ENCODE measurements at regions not wholly inside any gene's neighbourhood (a gene's known extent, or its start where the extent isn't known, plus 50 kb on each side); places are given as distances from the start of the nearest gene placed in this dataset.

DNA sequence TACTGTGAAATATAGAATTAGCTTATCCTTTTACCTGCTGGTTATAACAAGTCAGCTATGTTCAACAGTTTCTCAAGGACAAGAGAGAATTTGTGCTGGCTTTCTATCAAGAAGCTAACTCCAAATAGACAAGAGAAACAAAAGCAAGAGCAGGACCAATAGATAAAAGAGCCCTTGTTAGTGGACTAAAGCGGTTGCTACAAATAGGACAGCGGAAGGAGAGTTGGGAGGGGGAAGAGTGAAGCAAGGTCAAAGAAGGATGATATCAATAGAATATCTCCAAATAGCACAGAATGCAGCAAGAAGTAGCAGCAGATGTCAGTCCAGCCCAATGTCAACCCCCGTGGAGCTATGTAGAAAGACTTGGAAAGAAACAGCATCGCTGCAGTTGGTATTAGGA, 53.0 kb upstream of the AKT3 start:
- H3K27me3 Mint-ChIP-seq = peaks cover 5 to 18% (median 14%) of the 10 kb centered on the region in 5 donors
- no peaks in the 10 kb centered on the region for H3K9me3 Mint-ChIP-seq
- intact Hi-C loops (cut with micrococcal nuclease) = no loop called here
- ChIA-PET CTCF (interaction anchor here (0.7 kb wide), 1 partner anchor 534 kb away, joined by 3 read pairs; no protein-coding TSS in a partner anchor), POLR2A (no interaction called here)
- ATAC-seq (no peak), DNase-seq (no peak)
- no peak overlapping the region for H3K27ac Mint-ChIP-seq
- Histone ChIP-seq H3K4me3 (ENCODE audit: low read length) (no peak overlapping the region), H3K4me1 (ENCODE audit: control insufficient read depth in 2 of 2, insufficient read depth in 2 of 2, low read length in 2 of 2) (no peaks in the 10 kb centered on the region), H3K9me3 (ENCODE audit: control insufficient read depth in 2 of 3, low read length in 3 of 3) (no peaks in the 10 kb centered on the region), H3K36me3 (ENCODE audit: control insufficient read depth in 2 of 3, insufficient read depth in 3 of 3, low read length in 3 of 3) (no peaks in the 10 kb centered on the region), H3K27ac (ENCODE audit: low read depth, low read length) (no peak overlapping the region), H3K27me3 (ENCODE audit: control insufficient read depth in 2 of 2, insufficient read depth in 2 of 2, low read length in 2 of 2) (no peaks in the 10 kb centered on the region)
- H3K36me3 Mint-ChIP-seq = peaks cover 0 to 3% (median 0%) of the 10 kb centered on the region in 5 donors
- H3K4me3 Mint-ChIP-seq = no peak overlapping the region
- H3K4me1 Mint-ChIP-seq = peaks cover 0 to 2% (median 0%) of the 10 kb centered on the region in 7 donors

GRCh38 chr1:243902100-243902499, 52.1 kb upstream of the AKT3 start:
- no peaks in the 10 kb centered on the region for H3K4me1 ChIP-seq (ENCODE audit: control insufficient read depth in 2 of 2, insufficient read depth in 2 of 2, low read length in 2 of 2)
- ChIA-PET CTCF (interaction anchor here (0.6 kb wide), 1 partner anchor 391 kb away, joined by 3 read pairs; no protein-coding TSS in a partner anchor), POLR2A (no interaction called here)
- Mint-ChIP-seq H3K4me3 (no peak overlapping the region), H3K4me1 (peaks cover 0 to 4% (median 0%) of the 10 kb centered on the region in 7 donors), H3K36me3 (peaks cover 0 to 3% (median 0%) of the 10 kb centered on the region in 5 donors), H3K27ac (no peak overlapping the region), H3K9me3 (peaks cover 0 to 1% (median 0%) of the 10 kb centered on the region in 11 donors), H3K27me3 (peaks cover 4 to 18% (median 14%) of the 10 kb centered on the region in 5 donors)
- no peaks in the 10 kb centered on the region for H3K9me3 ChIP-seq (ENCODE audit: control insufficient read depth in 2 of 3, low read length in 3 of 3)
- intact Hi-C loops (cut with micrococcal nuclease) = no loop called here
- H3K36me3 ChIP-seq (ENCODE audit: control insufficient read depth in 2 of 3, insufficient read depth in 3 of 3, low read length in 3 of 3) = no peaks in the 10 kb centered on the region
- ATAC-seq (no peak), DNase-seq (no peak)
- H3K27ac ChIP-seq (ENCODE audit: low read depth, low read length) = no peak overlapping the region
- no peaks in the 10 kb centered on the region for H3K27me3 ChIP-seq (ENCODE audit: control insufficient read depth in 2 of 2, insufficient read depth in 2 of 2, low read length in 2 of 2)
- H3K4me3 ChIP-seq (ENCODE audit: low read length) = no peak overlapping the region
